RWPE2 (cell line): ENCODE measurements at regions not wholly inside any gene's neighbourhood (a gene's known extent, or its start where the extent isn't known, plus 50 kb on each side); places are given as distances from the start of the nearest gene placed in this dataset.
"Not testable (repeated sequence)": the region's sequence is repeated elsewhere in the genome, so short reads cannot be mapped to it uniquely, and the experiment has no call there.

Experiments
- ATAC-seq: fragments of 200-7000 bp; cut with Tn5 transposase; 3 replicates; pipeline ENCODE4 v1.9.1; 2021; ENCODE audit warnings: low read depth
- DNase-seq: peaks from one replicate; pipeline ENCODE4 v3.0.0-alpha.2; 2020; ENCODE audit warnings: low spot score
- H3K27ac ChIP-seq: fragments of 450-650 bp; 2 replicates; pipeline ENCODE4 v1.5.1; 2017; ENCODE audit warnings: mild to moderate bottlenecking; ENCODE audit not compliant: poor library complexity, severe bottlenecking
- H3K27me3 ChIP-seq: fragments of 250-450 bp; sonication (Bioruptor Pico); 2 replicates; pipeline ENCODE4 v1.5.1; 2021; ENCODE audit warnings: mild to moderate bottlenecking, moderate library complexity; ENCODE audit not compliant: insufficient read depth, poor library complexity, severe bottlenecking
- H3K36me3 ChIP-seq: fragments of 250-450 bp; sonication (Bioruptor Pico); 2 replicates; pipeline ENCODE4 v1.5.1; 2020; ENCODE audit warnings: low read depth, mild to moderate bottlenecking, moderate library complexity
- H3K4me1 ChIP-seq: fragments of 250-450 bp; sonication (Bioruptor Pico); 2 replicates; pipeline ENCODE4 v1.5.1; 2021; ENCODE audit warnings: mild to moderate bottlenecking, moderate library complexity; ENCODE audit not compliant: insufficient read depth, poor library complexity, severe bottlenecking
- H3K4me3 ChIP-seq: fragments of 250-450 bp; sonication (Bioruptor Pico); 2 replicates; pipeline ENCODE4 v1.5.1; 2021; ENCODE audit warnings: mild to moderate bottlenecking, moderate library complexity; ENCODE audit not compliant: severe bottlenecking
- H3K9me3 ChIP-seq: fragments of 250-450 bp; sonication (Bioruptor Pico); 2 replicates; pipeline ENCODE4 v1.5.1; 2021; ENCODE audit warnings: mild to moderate bottlenecking, moderate library complexity; ENCODE audit not compliant: severe bottlenecking
- CTCF ChIP-seq: fragments of 450-650 bp; IDR thresholded peaks from one replicate; pipeline ENCODE4 v1.5.1; 2017; ENCODE audit warnings: mild to moderate bottlenecking, moderate library complexity; ENCODE audit not compliant: poor library complexity, severe bottlenecking

GRCh38 chr17:22286337-22287041, 594.2 kb downstream of the KCNJ18 start:
- H3K4me3 ChIP-seq: no peak overlapping the region
- TF ChIP-seq CTCF: no peak
- no peak for ATAC-seq
- no peak for DNase-seq
- no peaks in the 10 kb centered on the region for H3K36me3 ChIP-seq
- H3K4me1 ChIP-seq: no peaks in the 10 kb centered on the region
- H3K27me3 ChIP-seq: no peaks in the 10 kb centered on the region
- H3K27ac ChIP-seq: no peak overlapping the region
- H3K9me3 ChIP-seq: no peaks in the 10 kb centered on the region

- not testable (repeated sequence) for H3K4me3 ChIP-seq, ATAC-seq, H3K27me3 ChIP-seq, H3K9me3 ChIP-seq, H3K4me1 ChIP-seq, H3K36me3 ChIP-seq, DNase-seq, H3K27ac ChIP-seq
Measured at GRCh38 chr17:22298484-22298951, 606.2 kb downstream of the KCNJ18 start.

GRCh38 chr17:22300177-22300576, 607.9 kb downstream of the KCNJ18 start:
- H3K4me3 ChIP-seq: no peak overlapping the region
- H3K27ac ChIP-seq: no peak overlapping the region
- peaks cover 3% of the 10 kb centered on the region for H3K9me3 ChIP-seq
- H3K4me1 ChIP-seq: no peaks in the 10 kb centered on the region
- no peak for TF ChIP-seq CTCF
- DNase-seq (no peak), ATAC-seq (no peak)
- no peaks in the 10 kb centered on the region for H3K36me3 ChIP-seq
- no peaks in the 10 kb centered on the region for H3K27me3 ChIP-seq

GRCh38 chr17:22300731-22301352, 608.5 kb downstream of the KCNJ18 start:
- DNase-seq (no peak), ATAC-seq (no peak)
- H3K36me3 ChIP-seq: no peaks in the 10 kb centered on the region
- no peak overlapping the region for H3K4me3 ChIP-seq
- peaks cover 3% of the 10 kb centered on the region for H3K9me3 ChIP-seq
- H3K27me3 ChIP-seq: no peaks in the 10 kb centered on the region
- no peak for TF ChIP-seq CTCF
- no peak overlapping the region for H3K27ac ChIP-seq
- H3K4me1 ChIP-seq: no peaks in the 10 kb centered on the region

GRCh38 chr17:22301353-22301745, 609.0 kb downstream of the KCNJ18 start:
- Histone ChIP-seq H3K27ac (no peak overlapping the region), H3K36me3 (no peaks in the 10 kb centered on the region), H3K9me3 (peaks cover 3% of the 10 kb centered on the region), H3K4me3 (no peak overlapping the region), H3K27me3 (no peaks in the 10 kb centered on the region), H3K4me1 (no peaks in the 10 kb centered on the region)
- ATAC-seq (no peak), DNase-seq (no peak)
- no peak for TF ChIP-seq CTCF
